ENCODE measurements at regions not wholly inside any gene's neighbourhood (a gene's known extent, or its start where the extent isn't known, plus 50 kb on each side); places are given as distances from the start of the nearest gene placed in this dataset.
A peak's percentile ranks its signal among the peaks of the same experiment; 100 is the strongest.

GRCh38 chr20:63083831-63084562 is 77.2 kb upstream of the BHLHE23 start (continued):
- TF ChIP-seq SOX6 (IDR thresholded peaks at IDR 0.05) (no peak), SOX6 (CRISPR knock-in tag; IDR thresholded peaks at IDR 0.05) (peak; percentile 38), GFI1 (CRISPR knock-in tag; IDR thresholded peaks at IDR 0.05; ENCODE audit: borderline replicate concordance) (no peak), ZNF777 (CRISPR knock-in tag; IDR thresholded peaks at IDR 0.05) (0 out of 2 replicates have a peak, but pooled peaks have one; percentile 16), SAFB2 (CRISPR knock-in tag; IDR thresholded peaks at IDR 0.05; ENCODE audit: borderline replicate concordance, low read depth) (no peak; the same call in 1 of the 2 replicates), PBX2 (CRISPR knock-in tag; IDR thresholded peaks at IDR 0.05) (no peak), BATF2 (CRISPR knock-in tag; IDR thresholded peaks at IDR 0.05) (no peak), ASH2L (IDR thresholded peaks at IDR 0.05; ENCODE audit: insufficient read length, low read depth, low read length) (peak; percentile 66), FOXM1 (CRISPR knock-in tag; IDR thresholded peaks at IDR 0.05) (no peak), PHF21A (CRISPR knock-in tag; IDR thresholded peaks at IDR 0.05) (peak; percentile 83), ZBTB43 (CRISPR knock-in tag; conservative IDR thresholded peaks at IDR 0.05) (no peak), WIZ (CRISPR knock-in tag; IDR thresholded peaks at IDR 0.05) (0 out of 2 replicates have a peak, but pooled peaks have one; percentile 27), NFIB (CRISPR knock-in tag; IDR thresholded peaks at IDR 0.05; ENCODE audit: borderline replicate concordance) (no peak), ZNF562 (CRISPR knock-in tag; IDR thresholded peaks at IDR 0.05; ENCODE audit: borderline replicate concordance) (no peak), CHCHD3 (CRISPR knock-in tag; IDR thresholded peaks at IDR 0.05) (no peak), SIN3A (IDR thresholded peaks at IDR 0.05; ENCODE audit: borderline replicate concordance, low read depth, low read length) (0 out of 2 replicates have a peak, but pooled peaks have one; percentile 10), ZNF430 (CRISPR knock-in tag; IDR thresholded peaks at IDR 0.05) (peak; percentile 66; the same call in 1 of the 2 replicates), ATF2 (CRISPR knock-in tag; IDR thresholded peaks at IDR 0.05) (no peak), TCF7 (IDR thresholded peaks at IDR 0.05; ENCODE audit: low read depth) (no peak), PRDM15 (CRISPR knock-in tag; IDR thresholded peaks at IDR 0.05) (peak; percentile 91), MED13 (CRISPR knock-in tag; IDR thresholded peaks at IDR 0.05) (no peak; the same call in 1 of the 2 replicates), ZSCAN25 (CRISPR knock-in tag; IDR thresholded peaks at IDR 0.05) (no peak)

Measured in HepG2 (cell line).